ENCODE measurements at regions not wholly inside any gene's neighbourhood (a gene's known extent, or its start where the extent isn't known, plus 50 kb on each side); places are given as distances from the start of the nearest gene placed in this dataset.

DNA sequence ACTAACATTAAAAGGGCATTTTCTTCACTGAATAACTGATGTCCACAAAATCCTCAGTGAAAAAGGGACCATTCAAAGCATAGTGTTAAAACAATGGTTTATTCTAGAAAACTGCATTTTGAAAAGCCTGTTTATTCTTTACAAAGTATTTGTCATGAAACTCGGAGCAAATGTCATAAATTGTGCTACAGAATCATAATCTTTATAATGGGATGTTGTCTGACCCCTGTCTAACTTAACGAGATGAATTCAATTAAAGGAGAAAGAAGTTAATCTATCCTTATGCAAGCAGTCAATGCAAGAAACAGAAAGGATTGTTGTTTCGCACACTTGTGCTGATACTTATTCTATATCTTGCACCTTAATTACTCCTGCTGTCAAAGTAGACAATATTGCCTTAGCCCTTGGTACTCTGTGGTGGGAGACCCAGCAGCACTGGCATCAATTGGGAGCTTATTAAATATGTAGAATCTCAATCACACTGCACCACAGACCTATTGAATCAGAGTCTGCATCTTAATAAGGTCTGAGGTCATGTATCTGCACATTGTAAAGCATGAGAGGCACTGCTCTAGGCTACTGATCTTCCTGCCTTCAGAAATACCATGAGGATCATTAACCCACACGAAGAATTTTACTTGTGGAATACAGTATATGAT, 708.3 kb downstream of the HDGFL1 start:
- no peaks in the 10 kb centered on the region for H3K9me2 ChIP-seq (ENCODE audit: insufficient read depth)
- intact Hi-C loops (cut with micrococcal nuclease) = no loop called here
- no peaks in the 10 kb centered on the region for H3K4me1 ChIP-seq (ENCODE audit: control insufficient read depth in 1 of 2, insufficient read depth in 2 of 2, low read length in 2 of 2)
- H3K79me2 ChIP-seq (ENCODE audit: insufficient read depth, low read length) = no peaks in the 10 kb centered on the region
- no peaks in the 10 kb centered on the region for H3K36me3 ChIP-seq (ENCODE audit: control insufficient read depth in 1 of 2, insufficient read depth in 2 of 2, low read length in 2 of 2)
- H4K20me1 ChIP-seq (ENCODE audit: insufficient read depth) = no peaks in the 10 kb centered on the region
- H3K27me3 ChIP-seq (ENCODE audit: insufficient read depth, low read length) = no peaks in the 10 kb centered on the region
- no peak for DNase-seq (ENCODE audit: low read depth, low spot score)
- CTCF ChIA-PET = no interaction called here
- H2AFZ ChIP-seq (ENCODE audit: low read depth, low read length, poor library complexity, severe bottlenecking) = no peak overlapping the region
- no TSS peak for BruUV-seq (replicated peaks)
- RAD21 ChIA-PET (ENCODE audit: low non-redundant PET in 1 of 2, low total read pairs in 2 of 2, uncharacterized antibody in 2 of 2, unreplicated experiment in 2 of 2) = no interaction called here
- ATAC-seq = no peak
- H3K9me3 ChIP-seq (ENCODE audit: control insufficient read depth in 1 of 2, insufficient read depth in 1 of 2, low read depth in 1 of 2, low read length in 2 of 2) = no peaks in the 10 kb centered on the region
- no peak overlapping the region for H3K9ac ChIP-seq (ENCODE audit: low read length)
- H3K27ac ChIP-seq (ENCODE audit: low read depth, low read length) = no peak overlapping the region
- H3K4me3 ChIP-seq (replicated peaks in 1 of 2; ENCODE audit: low read depth in 1 of 2, low read length in 2 of 2) = no peak overlapping the region
- POLR2A ChIA-PET = no interaction called here
- no peak overlapping the region for H3K4me2 ChIP-seq (ENCODE audit: low read length)
- TF ChIP-seq, protein P1, sequence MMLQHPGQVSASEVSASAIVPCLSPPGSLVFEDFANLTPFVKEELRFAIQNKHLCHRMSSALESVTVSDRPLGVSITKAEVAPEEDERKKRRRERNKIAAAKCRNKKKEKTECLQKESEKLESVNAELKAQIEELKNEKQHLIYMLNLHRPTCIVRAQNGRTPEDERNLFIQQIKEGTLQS (IDR thresholded peaks at IDR 0.05) = no peak
- TF ChIP-seq TCF7L2 (IDR thresholded peaks at IDR 0.05; ENCODE audit: borderline replicate concordance, extremely low read depth, insufficient read depth, insufficient read length) (no peak), EGR1 (IDR thresholded peaks at IDR 0.05; ENCODE audit: low read depth) (no peak), POLR2AphosphoS5 (IDR thresholded peaks at IDR 0.05; ENCODE audit: low read depth, low read length) (no peak), ELF1 (IDR thresholded peaks at IDR 0.05; ENCODE audit: borderline replicate concordance, low read depth) (no peak), SIN3A (IDR thresholded peaks at IDR 0.05; ENCODE audit: low read depth) (no peak), EZH2phosphoT487 (IDR thresholded peaks at IDR 0.05; ENCODE audit: borderline replicate concordance) (no peak), CEBPB (IDR thresholded peaks at IDR 0.05; ENCODE audit: low read depth) (no peak), ZFX (IDR thresholded peaks at IDR 0.05) (no peak), EZH2 (IDR thresholded peaks at IDR 0.05) (no peak), YY1 (IDR thresholded peaks at IDR 0.05; ENCODE audit: extremely low read depth, insufficient replicate concordance, low read depth, low read length) (no peak), POLR2A (IDR thresholded peaks at IDR 0.05; ENCODE audit: borderline replicate concordance, extremely low read depth, insufficient read depth, insufficient read length) (no peak), ZNF274 (IDR thresholded peaks at IDR 0.05; ENCODE audit: low read depth, low read length) (no peak), CBX3 (IDR thresholded peaks at IDR 0.05; ENCODE audit: low read depth) (no peak), RAD21 (IDR thresholded peaks at IDR 0.05; ENCODE audit: low read depth) (no peak), FOSL1 (IDR thresholded peaks at IDR 0.05; ENCODE audit: low read depth) (no peak)
- TF ChIP-seq, protein P2, sequence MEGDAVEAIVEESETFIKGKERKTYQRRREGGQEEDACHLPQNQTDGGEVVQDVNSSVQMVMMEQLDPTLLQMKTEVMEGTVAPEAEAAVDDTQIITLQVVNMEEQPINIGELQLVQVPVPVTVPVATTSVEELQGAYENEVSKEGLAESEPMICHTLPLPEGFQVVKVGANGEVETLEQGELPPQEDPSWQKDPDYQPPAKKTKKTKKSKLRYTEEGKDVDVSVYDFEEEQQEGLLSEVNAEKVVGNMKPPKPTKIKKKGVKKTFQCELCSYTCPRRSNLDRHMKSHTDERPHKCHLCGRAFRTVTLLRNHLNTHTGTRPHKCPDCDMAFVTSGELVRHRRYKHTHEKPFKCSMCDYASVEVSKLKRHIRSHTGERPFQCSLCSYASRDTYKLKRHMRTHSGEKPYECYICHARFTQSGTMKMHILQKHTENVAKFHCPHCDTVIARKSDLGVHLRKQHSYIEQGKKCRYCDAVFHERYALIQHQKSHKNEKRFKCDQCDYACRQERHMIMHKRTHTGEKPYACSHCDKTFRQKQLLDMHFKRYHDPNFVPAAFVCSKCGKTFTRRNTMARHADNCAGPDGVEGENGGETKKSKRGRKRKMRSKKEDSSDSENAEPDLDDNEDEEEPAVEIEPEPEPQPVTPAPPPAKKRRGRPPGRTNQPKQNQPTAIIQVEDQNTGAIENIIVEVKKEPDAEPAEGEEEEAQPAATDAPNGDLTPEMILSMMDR (IDR thresholded peaks at IDR 0.05 in 2 of 3, conservative IDR thresholded peaks at IDR 0.05 in 1 of 3; ENCODE audit: borderline replicate concordance in 1 of 3, insufficient read depth in 1 of 3, low read depth in 2 of 3, low read length in 2 of 3) = no peak
- TF ChIP-seq, protein P3, sequence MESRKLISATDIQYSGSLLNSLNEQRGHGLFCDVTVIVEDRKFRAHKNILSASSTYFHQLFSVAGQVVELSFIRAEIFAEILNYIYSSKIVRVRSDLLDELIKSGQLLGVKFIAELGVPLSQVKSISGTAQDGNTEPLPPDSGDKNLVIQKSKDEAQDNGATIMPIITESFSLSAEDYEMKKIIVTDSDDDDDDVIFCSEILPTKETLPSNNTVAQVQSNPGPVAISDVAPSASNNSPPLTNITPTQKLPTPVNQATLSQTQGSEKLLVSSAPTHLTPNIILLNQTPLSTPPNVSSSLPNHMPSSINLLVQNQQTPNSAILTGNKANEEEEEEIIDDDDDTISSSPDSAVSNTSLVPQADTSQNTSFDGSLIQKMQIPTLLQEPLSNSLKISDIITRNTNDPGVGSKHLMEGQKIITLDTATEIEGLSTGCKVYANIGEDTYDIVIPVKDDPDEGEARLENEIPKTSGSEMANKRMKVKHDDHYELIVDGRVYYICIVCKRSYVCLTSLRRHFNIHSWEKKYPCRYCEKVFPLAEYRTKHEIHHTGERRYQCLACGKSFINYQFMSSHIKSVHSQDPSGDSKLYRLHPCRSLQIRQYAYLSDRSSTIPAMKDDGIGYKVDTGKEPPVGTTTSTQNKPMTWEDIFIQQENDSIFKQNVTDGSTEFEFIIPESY (IDR thresholded peaks at IDR 0.05; ENCODE audit: extremely low read depth, insufficient replicate concordance, low read length) = no peak
- TF ChIP-seq, protein P4, sequence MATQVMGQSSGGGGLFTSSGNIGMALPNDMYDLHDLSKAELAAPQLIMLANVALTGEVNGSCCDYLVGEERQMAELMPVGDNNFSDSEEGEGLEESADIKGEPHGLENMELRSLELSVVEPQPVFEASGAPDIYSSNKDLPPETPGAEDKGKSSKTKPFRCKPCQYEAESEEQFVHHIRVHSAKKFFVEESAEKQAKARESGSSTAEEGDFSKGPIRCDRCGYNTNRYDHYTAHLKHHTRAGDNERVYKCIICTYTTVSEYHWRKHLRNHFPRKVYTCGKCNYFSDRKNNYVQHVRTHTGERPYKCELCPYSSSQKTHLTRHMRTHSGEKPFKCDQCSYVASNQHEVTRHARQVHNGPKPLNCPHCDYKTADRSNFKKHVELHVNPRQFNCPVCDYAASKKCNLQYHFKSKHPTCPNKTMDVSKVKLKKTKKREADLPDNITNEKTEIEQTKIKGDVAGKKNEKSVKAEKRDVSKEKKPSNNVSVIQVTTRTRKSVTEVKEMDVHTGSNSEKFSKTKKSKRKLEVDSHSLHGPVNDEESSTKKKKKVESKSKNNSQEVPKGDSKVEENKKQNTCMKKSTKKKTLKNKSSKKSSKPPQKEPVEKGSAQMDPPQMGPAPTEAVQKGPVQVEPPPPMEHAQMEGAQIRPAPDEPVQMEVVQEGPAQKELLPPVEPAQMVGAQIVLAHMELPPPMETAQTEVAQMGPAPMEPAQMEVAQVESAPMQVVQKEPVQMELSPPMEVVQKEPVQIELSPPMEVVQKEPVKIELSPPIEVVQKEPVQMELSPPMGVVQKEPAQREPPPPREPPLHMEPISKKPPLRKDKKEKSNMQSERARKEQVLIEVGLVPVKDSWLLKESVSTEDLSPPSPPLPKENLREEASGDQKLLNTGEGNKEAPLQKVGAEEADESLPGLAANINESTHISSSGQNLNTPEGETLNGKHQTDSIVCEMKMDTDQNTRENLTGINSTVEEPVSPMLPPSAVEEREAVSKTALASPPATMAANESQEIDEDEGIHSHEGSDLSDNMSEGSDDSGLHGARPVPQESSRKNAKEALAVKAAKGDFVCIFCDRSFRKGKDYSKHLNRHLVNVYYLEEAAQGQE (IDR thresholded peaks at IDR 0.05; ENCODE audit: low read depth) = no peak
